SK-N-SH treated with all-trans-retinoic acid at 6 μM for 48 hours (cell line): ENCODE measurements at regions not wholly inside any gene's neighbourhood (a gene's known extent, or its start where the extent isn't known, plus 50 kb on each side); places are given as distances from the start of the nearest gene placed in this dataset.

ENCODE experiments used
- ATAC-seq: fragments of 200-7000 bp; cut with Tn5 transposase; 3 replicates; pipeline ENCODE4 v1.9.1; 2020; ENCODE audit warnings: mild to moderate bottlenecking, moderate library complexity
- ARNTL ChIP-seq: fragments of 450-650 bp; formaldehyde crosslinking; IDR thresholded peaks from 2 replicates; pipeline ENCODE4 v1.5.0; 2020; ENCODE audit warnings: low read depth, mild to moderate bottlenecking, moderate library complexity, borderline replicate concordance
- BACH2 ChIP-seq: fragments of 250-450 bp; sonication (Bioruptor Pico); IDR thresholded peaks from 2 replicates; pipeline ENCODE4 v1.9.0; 2021; ENCODE audit warnings: mild to moderate bottlenecking, borderline replicate concordance
- CREB5 ChIP-seq: fragments of 250-450 bp; sonication (Bioruptor Pico); IDR thresholded peaks from 2 replicates; pipeline ENCODE4 v1.5.1; 2020; ENCODE audit warnings: low read depth, mild to moderate bottlenecking, moderate library complexity
- CSDC2 ChIP-seq: fragments of 250-450 bp; sonication (Bioruptor Pico); IDR thresholded peaks from 2 replicates; pipeline ENCODE4 v1.5.0; 2020; ENCODE audit warnings: mild to moderate bottlenecking, moderate library complexity
- CSRNP3 ChIP-seq: fragments of 250-450 bp; sonication (Bioruptor Pico); IDR thresholded peaks from 2 replicates; pipeline ENCODE4 v1.5.1; 2021; ENCODE audit warnings: mild to moderate bottlenecking, moderate library complexity
- ESRRG ChIP-seq: fragments of 250-450 bp; sonication (Bioruptor Pico); IDR thresholded peaks from 2 replicates; pipeline ENCODE4 v1.6.1; 2021; ENCODE audit warnings: mild to moderate bottlenecking
- GLIS3 ChIP-seq: fragments of 250-450 bp; sonication (Bioruptor Pico); IDR thresholded peaks from 2 replicates; pipeline ENCODE4 v1.5.0; 2020; ENCODE audit warnings: mild to moderate bottlenecking, moderate library complexity
- ISL1 ChIP-seq: fragments of 250-450 bp; sonication (Bioruptor Pico); IDR thresholded peaks from 2 replicates; pipeline ENCODE4 v2.1.2; 2022; ENCODE audit warnings: mild to moderate bottlenecking, moderate library complexity
- OSR1 ChIP-seq: fragments of 250-450 bp; sonication (Bioruptor Pico); IDR thresholded peaks from 2 replicates; pipeline ENCODE4 v1.8.0; 2022; ENCODE audit warnings: moderate library complexity, mild to moderate bottlenecking, inconsistent platforms
- PATZ1 ChIP-seq: fragments of 250-450 bp; sonication (Bioruptor Pico); IDR thresholded peaks from 2 replicates; pipeline ENCODE4 v1.8.0; 2020; ENCODE audit warnings: mild to moderate bottlenecking, moderate library complexity, borderline replicate concordance
- POU6F1 ChIP-seq: fragments of 250-450 bp; sonication (Bioruptor Pico); IDR thresholded peaks from 2 replicates; pipeline ENCODE4 v1.8.0; 2021; ENCODE audit warnings: low read depth, mild to moderate bottlenecking, moderate library complexity, borderline replicate concordance
- RARB ChIP-seq: fragments of 250-450 bp; sonication (Bioruptor Pico); IDR thresholded peaks from 2 replicates; pipeline ENCODE4 v1.8.0; 2021; ENCODE audit warnings: mild to moderate bottlenecking, moderate library complexity
- SNAI2 ChIP-seq: fragments of 250-450 bp; sonication (Bioruptor Pico); IDR thresholded peaks from 2 replicates; pipeline ENCODE4 v1.5.0; 2020; ENCODE audit warnings: mild to moderate bottlenecking, moderate library complexity
- TCF4 ChIP-seq: fragments of 250-450 bp; sonication (Bioruptor Pico); IDR thresholded peaks from 2 replicates; pipeline ENCODE4 v1.8.0; 2021; ENCODE audit warnings: mild to moderate bottlenecking, moderate library complexity, borderline replicate concordance
- TOX ChIP-seq: fragments of 250-450 bp; sonication (Bioruptor Pico); IDR thresholded peaks from 2 replicates; pipeline ENCODE4 v1.8.0; 2021; ENCODE audit warnings: mild to moderate bottlenecking, moderate library complexity, borderline replicate concordance
- TSHZ2 ChIP-seq: fragments of 250-450 bp; sonication (Bioruptor Pico); IDR thresholded peaks from 2 replicates; pipeline ENCODE4 v1.5.0; 2020; ENCODE audit warnings: mild to moderate bottlenecking, moderate library complexity
- ZC3H10 ChIP-seq: fragments of 250-450 bp; sonication (Bioruptor Pico); IDR thresholded peaks from 2 replicates; pipeline ENCODE4 v1.5.1; 2021; ENCODE audit warnings: mild to moderate bottlenecking, moderate library complexity
- ZFP3 ChIP-seq: fragments of 250-450 bp; sonication (Bioruptor Pico); IDR thresholded peaks from 2 replicates; pipeline ENCODE4 v1.5.0; 2020; ENCODE audit warnings: mild to moderate bottlenecking, moderate library complexity
- ZFP30 ChIP-seq: fragments of 450-650 bp; formaldehyde crosslinking; IDR thresholded peaks from 2 replicates; pipeline ENCODE4 v1.5.0; 2022; ENCODE audit warnings: mild to moderate bottlenecking, moderate library complexity
- ZNF565 ChIP-seq: fragments of 450-650 bp; formaldehyde crosslinking; conservative IDR thresholded peaks from 2 replicates; pipeline ENCODE4 v1.5.0; 2020; ENCODE audit warnings: low read depth, mild to moderate bottlenecking, moderate library complexity

GRCh38 chr3:116512281-116512680 lies 67.0 kb upstream of the LSAMP start:
- peak; percentile 32; the same call in 1 of the 3 replicates for ATAC-seq
- TF ChIP-seq ISL1 (CRISPR knock-in tag): peak; percentile 45; the same call in 1 of the 2 replicates
- TF ChIP-seq PATZ1: no peak
- TF ChIP-seq, all 23 proteins: peak for 1

GRCh38 chr3:116512931-116513330 lies 67.6 kb upstream of the LSAMP start:
- no peak for ATAC-seq
- no peak for TF ChIP-seq OSR1 (CRISPR knock-in tag)
- TF ChIP-seq ZFP3: no peak
- no peak for TF ChIP-seq TCF4
- TF ChIP-seq SNAI2: no peak
- TF ChIP-seq ZNF565: no peak
- no peak for TF ChIP-seq ARNTL (CRISPR knock-in tag)
- no peak for TF ChIP-seq CREB5
- no peak for TF ChIP-seq POU6F1 (CRISPR knock-in tag)

GRCh38 chr3:116515973-116516372 lies 70.7 kb upstream of the LSAMP start:
- ATAC-seq: no peak
- TF ChIP-seq TCF4 (no peak), ZC3H10 (no peak), RARB (CRISPR knock-in tag) (no peak), ZFP3 (no peak), BACH2 (CRISPR knock-in tag) (no peak), ZFP30 (CRISPR knock-in tag) (no peak), TOX (CRISPR knock-in tag) (no peak), CSRNP3 (no peak), OSR1 (CRISPR knock-in tag) (no peak), TSHZ2 (no peak), ESRRG (CRISPR knock-in tag) (no peak), SNAI2 (no peak), GLIS3 (no peak), CSDC2 (CRISPR knock-in tag) (no peak), CREB5 (no peak), ZNF565 (no peak), ISL1 (CRISPR knock-in tag) (no peak), ARNTL (CRISPR knock-in tag) (no peak), POU6F1 (CRISPR knock-in tag) (no peak)
